Vagina (tissue), 2 donors: ENCODE measurements at regions not wholly inside any gene's neighbourhood (a gene's known extent, or its start where the extent isn't known, plus 50 kb on each side); places are given as distances from the start of the nearest gene placed in this dataset.

Source experiments
- DNase-seq, 2 donors: peaks; one replicate each; pipeline ENCODE4 v3.0.0-alpha.2; 2017; ENCODE audit errors: extremely low spot score in 2 of 2
- H3K27ac ChIP-seq: fragments of 200-600 bp; sonication (generic); one replicate; pipeline ENCODE4 v1.5.1; 2019
- H3K27me3 ChIP-seq: fragments of 200-600 bp; sonication (generic); one replicate; pipeline ENCODE4 v1.5.1; 2019
- H3K36me3 ChIP-seq, 2 donors: fragments of 200-600 bp; sonication (generic); one replicate each; pipeline ENCODE4 v1.5.1; 2017 to 2019
- H3K4me1 ChIP-seq: fragments of 200-600 bp; sonication (generic); one replicate; pipeline ENCODE4 v1.5.1; 2019
- H3K4me3 ChIP-seq, 2 donors: fragments of 200-600 bp; sonication (generic); 1 replicate in 1 of 2; 2 replicates in 1 of 2; pipeline ENCODE4 v1.5.1; 2016 to 2019
- H3K9me3 ChIP-seq: fragments of 200-600 bp; sonication (generic); one replicate; pipeline ENCODE4 v1.5.1; 2019
- CTCF ChIP-seq, 3 experiments: fragments of 450-650 bp in 2 of 3; fragments of 200-600 bp in 1 of 3; sonication (generic) in 1 of 3; IDR thresholded peaks; one replicate each; pipeline ENCODE4 v1.5.1; 2017 to 2019; ENCODE audit warnings: antibody characterized with exemption in 3 of 3, mild to moderate bottlenecking in 2 of 3, moderate library complexity in 2 of 3
- POLR2A ChIP-seq, 2 donors: fragments of 450-650 bp; IDR thresholded peaks; one replicate each; pipeline ENCODE4 v1.6.1; 2017; ENCODE audit warnings: antibody characterized with exemption in 2 of 2, mild to moderate bottlenecking in 2 of 2, moderate library complexity in 2 of 2
- POLR2AphosphoS5 ChIP-seq, 2 donors: sonication (generic); formaldehyde crosslinking; IDR thresholded peaks; one replicate each; pipeline ENCODE4 v1.9.0; 2017; ENCODE audit warnings: antibody characterized with exemption in 2 of 2, mild to moderate bottlenecking in 2 of 2, low read depth in 1 of 2; ENCODE audit not compliant: insufficient read depth in 1 of 2
- intact Hi-C: fragments of 100-400 bp; cut with DNase I; formaldehyde crosslinking; loops from one replicate; pipeline ENCODE4 v1.15.1; 2023

- no peak for DNase-seq
- H3K36me3 ChIP-seq, result no peaks in the 10 kb centered on the region
- no peak overlapping the region for H3K4me3 ChIP-seq
- no peaks in the 10 kb centered on the region for H3K9me3 ChIP-seq
- H3K27ac ChIP-seq, result no peak overlapping the region
- no peak for TF ChIP-seq POLR2AphosphoS5 (IDR thresholded peaks at IDR 0.05; ENCODE audit: insufficient read depth in 1 of 2, low read depth in 1 of 2)
- intact Hi-C loops, result no loop called here
- H3K4me1 ChIP-seq, result no peaks in the 10 kb centered on the region
- H3K27me3 ChIP-seq, result no peaks in the 10 kb centered on the region
Observed at GRCh38 chr7:89887489-89887888, 266.8 kb upstream of the STEAP1 start.

GRCh38 chr7:89908736-89909135 lies 245.5 kb upstream of the STEAP1 start:
- Histone ChIP-seq H3K9me3 (no peaks in the 10 kb centered on the region), H3K27ac (no peak overlapping the region), H3K36me3 (no peaks in the 10 kb centered on the region), H3K27me3 (no peaks in the 10 kb centered on the region), H3K4me1 (no peaks in the 10 kb centered on the region), H3K4me3 (no peak overlapping the region)
- no peak for TF ChIP-seq CTCF (IDR thresholded peaks at IDR 0.05)
- TF ChIP-seq POLR2AphosphoS5 (IDR thresholded peaks at IDR 0.05; ENCODE audit: insufficient read depth in 1 of 2, low read depth in 1 of 2), result no peak
- TF ChIP-seq POLR2A (IDR thresholded peaks at IDR 0.05), result no peak
- no peak for DNase-seq
- intact Hi-C loops, result no loop called here

DNA sequence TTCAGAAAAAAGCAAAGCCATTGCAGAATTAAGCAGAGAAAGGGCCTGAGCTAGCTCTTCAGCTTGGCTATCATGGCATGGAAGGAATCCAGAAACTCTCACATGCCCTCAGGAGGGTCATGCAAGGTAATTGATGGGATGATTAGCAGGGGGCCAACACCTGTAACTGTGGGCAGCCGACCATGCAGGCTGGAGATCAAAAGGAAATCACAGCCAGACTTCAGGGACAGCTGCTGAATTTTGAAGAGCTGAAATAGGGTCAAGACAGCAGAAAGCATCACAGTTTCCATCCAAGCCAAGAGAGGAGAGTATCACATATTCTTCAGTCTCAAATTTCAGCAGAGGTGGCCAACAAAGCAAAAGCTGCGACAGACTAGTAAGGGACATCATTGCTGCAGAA lies 239.6 kb upstream of the STEAP1 start:
- intact Hi-C loops, result no loop called here

GRCh38 chr7:89926194-89926593 lies 228.1 kb upstream of the STEAP1 start:
- Histone ChIP-seq H3K9me3 (no peaks in the 10 kb centered on the region), H3K4me1 (no peaks in the 10 kb centered on the region), H3K27me3 (no peaks in the 10 kb centered on the region), H3K36me3 (no peaks in the 10 kb centered on the region), H3K4me3 (no peak overlapping the region), H3K27ac (no peak overlapping the region)
- intact Hi-C loops, result no loop called here
- no peak for DNase-seq
- TF ChIP-seq POLR2AphosphoS5 (IDR thresholded peaks at IDR 0.05; ENCODE audit: insufficient read depth in 1 of 2, low read depth in 1 of 2) (no peak), CTCF (IDR thresholded peaks at IDR 0.05) (no peak), POLR2A (IDR thresholded peaks at IDR 0.05) (no peak)

More for the DNA sequence above, 239.6 kb upstream of the STEAP1 start:
- Histone ChIP-seq H3K27ac (no peak overlapping the region), H3K36me3 (no peaks in the 10 kb centered on the region), H3K27me3 (no peaks in the 10 kb centered on the region), H3K4me1 (no peaks in the 10 kb centered on the region), H3K9me3 (no peaks in the 10 kb centered on the region), H3K4me3 (no peak overlapping the region)
- no peak for DNase-seq
- TF ChIP-seq POLR2AphosphoS5 (IDR thresholded peaks at IDR 0.05; ENCODE audit: insufficient read depth in 1 of 2, low read depth in 1 of 2) (no peak), CTCF (IDR thresholded peaks at IDR 0.05) (no peak), POLR2A (IDR thresholded peaks at IDR 0.05) (no peak)

DNA sequence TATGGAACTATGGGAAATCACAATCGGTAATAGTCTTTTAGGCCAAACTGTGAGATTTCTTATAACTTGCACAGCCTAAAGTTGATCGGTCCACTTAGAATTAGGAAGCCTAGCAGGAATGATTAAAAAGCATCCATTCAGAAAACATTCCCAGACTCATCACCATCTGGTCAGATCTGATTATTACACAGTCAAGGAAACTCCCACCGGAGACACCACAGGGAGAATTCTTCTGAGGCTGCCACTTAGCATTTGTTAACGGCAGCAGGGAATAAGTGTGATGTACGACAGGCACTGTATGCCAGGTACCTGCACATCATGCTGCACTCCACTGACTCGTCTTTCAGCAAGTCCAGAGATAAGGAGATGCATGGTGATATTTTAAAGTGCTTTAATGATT lies 227.6 kb upstream of the STEAP1 start:
- H3K9me3 ChIP-seq, result no peaks in the 10 kb centered on the region
- intact Hi-C loops, result no loop called here
- no peaks in the 10 kb centered on the region for H3K36me3 ChIP-seq
- no peak for DNase-seq
- TF ChIP-seq POLR2AphosphoS5 (IDR thresholded peaks at IDR 0.05; ENCODE audit: insufficient read depth in 1 of 2, low read depth in 1 of 2) (no peak), CTCF (IDR thresholded peaks at IDR 0.05) (no peak), POLR2A (IDR thresholded peaks at IDR 0.05) (no peak)
- no peaks in the 10 kb centered on the region for H3K27me3 ChIP-seq
- no peaks in the 10 kb centered on the region for H3K4me1 ChIP-seq
- no peak overlapping the region for H3K4me3 ChIP-seq
- no peak overlapping the region for H3K27ac ChIP-seq

DNA sequence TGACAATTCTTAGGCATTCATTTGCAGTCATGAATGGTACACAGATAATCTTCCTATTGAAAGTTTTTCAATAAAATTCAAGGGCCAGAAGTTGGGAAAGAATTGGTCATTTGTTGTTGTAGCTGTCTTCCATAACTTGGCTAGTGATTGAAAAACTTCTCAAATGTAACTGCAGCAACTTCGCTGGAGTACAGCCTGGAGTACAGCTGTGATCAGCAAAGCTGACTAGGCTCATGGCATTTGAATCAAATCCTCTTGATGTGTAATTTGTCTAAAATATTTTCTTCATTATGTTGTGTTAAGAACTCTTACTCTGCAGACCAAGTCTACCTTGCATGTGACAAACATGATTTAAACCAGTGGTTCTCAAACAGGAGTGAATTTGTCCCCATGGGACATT lies 226.5 kb upstream of the STEAP1 start:
- no peak overlapping the region for H3K27ac ChIP-seq
- no peak for DNase-seq
- TF ChIP-seq POLR2AphosphoS5 (IDR thresholded peaks at IDR 0.05; ENCODE audit: insufficient read depth in 1 of 2, low read depth in 1 of 2) (no peak), POLR2A (IDR thresholded peaks at IDR 0.05) (no peak), CTCF (IDR thresholded peaks at IDR 0.05) (no peak)
- intact Hi-C loops, result no loop called here
- no peaks in the 10 kb centered on the region for H3K36me3 ChIP-seq
- H3K4me1 ChIP-seq, result no peaks in the 10 kb centered on the region
- no peak overlapping the region for H3K4me3 ChIP-seq
- H3K27me3 ChIP-seq, result no peaks in the 10 kb centered on the region
- H3K9me3 ChIP-seq, result no peaks in the 10 kb centered on the region
